NCI-H446 treated with DMSO at 0.1 percent for 48 hours (cell line): ENCODE measurements at regions not wholly inside any gene's neighbourhood (a gene's known extent, or its start where the extent isn't known, plus 50 kb on each side); places are given as distances from the start of the nearest gene placed in this dataset.

Experiments used
- DNase-seq: peaks from one replicate; lab custom pipeline; 2025; lab: John Stamatoyannopoulos, UW

- no peak for DNase-seq
Observed at GRCh38 chr1:111556325-111557037, 53.0 kb upstream of the ADORA3 start.

DNA sequence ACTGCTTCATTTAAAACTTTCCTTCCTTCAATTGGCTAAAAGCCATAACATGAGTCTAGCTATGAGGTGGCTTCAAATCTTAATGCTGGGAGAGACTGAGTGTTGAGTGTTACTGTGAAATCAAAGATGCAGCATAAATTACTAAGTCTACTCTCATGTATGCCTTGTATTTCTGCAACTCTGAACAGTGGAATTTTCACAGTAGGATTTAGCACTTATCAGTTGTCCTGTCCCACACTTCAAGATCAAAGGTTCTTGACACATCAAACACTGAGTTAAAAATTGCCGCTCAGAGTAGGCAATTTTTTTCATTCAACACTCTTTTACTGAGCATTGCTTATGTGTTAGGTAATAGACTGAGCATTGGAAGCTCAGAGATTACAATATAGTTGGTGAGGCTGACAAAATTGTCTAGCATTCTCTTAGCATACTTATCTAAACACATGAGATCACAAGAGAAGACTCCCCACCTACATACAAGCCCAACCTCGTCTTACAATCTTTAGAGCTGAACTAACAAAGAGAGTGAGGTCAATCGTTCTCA lies 56.4 kb upstream of the ADORA3 start:
- DNase-seq = no peak

- peak; percentile 6 for DNase-seq
Observed at GRCh38 chr1:111561328-111561727, 57.9 kb upstream of the ADORA3 start.

- no peak for DNase-seq
Observed at GRCh38 chr1:111563619-111564018, 56.0 kb upstream of the RAP1A start.

DNA sequence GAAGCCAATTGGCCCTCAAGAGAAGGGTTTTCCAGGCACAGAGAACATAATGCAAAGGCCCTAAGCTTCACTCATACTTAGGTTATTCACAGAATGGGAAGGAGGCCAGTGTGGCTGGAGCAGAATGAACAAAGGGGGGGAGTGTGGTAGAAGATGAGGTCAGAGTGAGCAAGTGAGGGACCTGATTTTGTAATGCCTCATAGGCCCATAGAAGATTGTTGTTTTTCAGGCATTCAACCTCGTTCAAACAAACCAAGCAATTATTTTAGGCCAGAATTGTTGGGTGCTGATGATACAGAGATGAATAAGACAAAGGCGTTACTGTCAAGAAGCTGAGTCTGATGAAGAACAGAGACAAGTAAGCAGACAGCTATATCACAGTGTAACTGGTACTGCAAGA lies 54.5 kb upstream of the RAP1A start:
- DNase-seq = no peak

DNA sequence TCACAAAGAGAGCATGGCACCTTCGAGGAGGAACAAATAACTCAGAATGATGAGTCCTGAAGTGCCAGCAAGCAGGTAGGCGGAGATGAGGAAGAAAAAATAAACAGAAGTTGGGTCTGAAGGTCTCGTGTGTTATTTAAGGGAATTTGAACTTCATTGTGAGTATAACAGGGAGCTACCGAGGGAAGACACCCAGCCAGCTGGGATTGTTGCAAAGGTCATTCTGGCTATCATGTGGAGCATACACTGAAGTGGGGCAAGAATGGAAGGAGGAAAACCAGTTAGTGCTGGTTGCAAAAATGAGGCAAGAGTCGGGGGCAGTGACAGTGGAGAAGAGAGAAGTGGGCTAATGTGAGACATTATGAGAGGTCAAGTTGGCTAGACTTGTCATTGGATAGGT lies 53.6 kb upstream of the RAP1A start:
- no peak for DNase-seq

- no peak for DNase-seq
Observed at GRCh38 chr1:111568160-111568647, 51.4 kb upstream of the RAP1A start.
